Heart left ventricle (tissue), 16 donors: ENCODE measurements at regions not wholly inside any gene's neighbourhood (a gene's known extent, or its start where the extent isn't known, plus 50 kb on each side); places are given as distances from the start of the nearest gene placed in this dataset.
A peak's percentile ranks its signal among the peaks of the same experiment; 100 is the strongest.

Experiments
- ATAC-seq, 4 donors: fragments of 200-7000 bp; cut with Tn5 transposase; one replicate each; pipeline ENCODE4 v1.9.1; 2020 to 2022; ENCODE audit warnings: moderate library complexity in 4 of 4, mild to moderate bottlenecking in 3 of 4, moderate number of reproducible peaks in 1 of 4
- DNase-seq, 5 donors: peaks; one replicate each; pipeline ENCODE4 v3.0.0-alpha.2; 2020
- H3K27ac ChIP-seq, 12 donors: fragments of 200-600 bp; sonication (generic) in 4 of 12; one replicate each; pipeline versions ENCODE4 v1.5.0 to v1.8.0; 2016 to 2022; ENCODE audit warnings: mild to moderate bottlenecking in 2 of 12
- H3K27me3 ChIP-seq, 9 donors: fragments of 200-600 bp; sonication (generic) in 2 of 9; one replicate each; pipeline versions ENCODE4 v1.5.1 to v1.8.0; 2016 to 2022; ENCODE audit warnings: mild to moderate bottlenecking in 3 of 9
- H3K36me3 ChIP-seq, 9 donors: fragments of 200-600 bp; sonication (generic) in 2 of 9; one replicate each; pipeline versions ENCODE4 v1.5.0 to v1.8.0; 2018 to 2022; ENCODE audit warnings: mild to moderate bottlenecking in 2 of 9
- H3K4me1 ChIP-seq, 12 donors: fragments of 200-600 bp; sonication (generic) in 4 of 12; one replicate each; pipeline versions ENCODE4 v1.5.0 to v1.8.0; 2016 to 2022; ENCODE audit warnings: mild to moderate bottlenecking in 3 of 12
- H3K4me3 ChIP-seq, 12 donors: fragments of 200-600 bp; sonication (generic) in 4 of 12; one replicate each; pipeline versions ENCODE4 v1.5.0 to v1.8.0; 2017 to 2022; ENCODE audit warnings: mild to moderate bottlenecking in 9 of 12, moderate library complexity in 4 of 12
- H3K9me3 ChIP-seq, 12 donors: fragments of 200-600 bp; sonication (generic) in 4 of 12; one replicate each; pipeline versions ENCODE4 v1.5.0 to v1.8.0; 2016 to 2022; ENCODE audit warnings: mild to moderate bottlenecking in 1 of 12
- POLR2A ChIP-seq, 2 donors: fragments of 450-650 bp; IDR thresholded peaks; one replicate each; pipeline ENCODE4 v1.6.1; 2017; ENCODE audit warnings: antibody characterized with exemption in 2 of 2, mild to moderate bottlenecking in 2 of 2, moderate library complexity in 2 of 2
- WGBS, 4 donors: extraction: QIAGEN DNeasy Blood & Tissue Kit in 2 of 4; methylation state at CpG; one replicate each; pipeline versions ENCODE4 v1.1.5 to v1.1.7; 2013 to 2018; 5-methylcytosine and 5-hydroxymethylcytosine counted together
- intact Hi-C, 10 donors: fragments of 100-400 bp; cut with DNase I; formaldehyde crosslinking; loops; one replicate each; pipeline versions ENCODE4 v1.11.1 to v1.14.2; 2022
- TF ChIP-seq, protein P1 (sequence below), 12 donors: fragments of 200-600 bp; sonication (generic) in 4 of 12; IDR thresholded peaks; one replicate each; pipeline versions ENCODE4 v1.5.0 to v1.8.0; 2018 to 2022; ENCODE audit warnings: antibody characterized with exemption in 12 of 12, mild to moderate bottlenecking in 5 of 12
- donor health status: ischemic (EF 13 %, LVEDD 7.1; RV severe dilation, severe dysfunction).
- donor health status: healthy with polysubstance abuse.
- donor health status: DM: no; HTN: yes; CAD: no.
- donor health status: DM: no; HTN: no; CAD: no.
- donor health status: ischemic (EF 25% LVEDD 6.9; RV normal size, moderate dysfunction).
- donor health status: ischemic (EF 25% LVEDD 5.7; RV mildly dilated, moderate dysfunction).
- donor health status: healthy.
- donor health status: DM: yes; HTN: yes; CAD: no.
- donor health status: ischemic (EF 35%, LVEDD 5.7; RV mildly dilated, moderate dysfunction).
- donor health status: nonischemic (EF 11% LVEDD 7.7; RV severe dilation, severe dysfunction).
- donor health status: DM: yes; HTN: yes; CAD: no.
- donor health status: PGD.
- donor health status: ischemic (EF 29% LVEDD 5.4; RV normal size, mild dysfunction).
- donor health status: nonischemic (EF 23%, LVEDD 6.1; RV moderate dilation, normal function).

DNA sequence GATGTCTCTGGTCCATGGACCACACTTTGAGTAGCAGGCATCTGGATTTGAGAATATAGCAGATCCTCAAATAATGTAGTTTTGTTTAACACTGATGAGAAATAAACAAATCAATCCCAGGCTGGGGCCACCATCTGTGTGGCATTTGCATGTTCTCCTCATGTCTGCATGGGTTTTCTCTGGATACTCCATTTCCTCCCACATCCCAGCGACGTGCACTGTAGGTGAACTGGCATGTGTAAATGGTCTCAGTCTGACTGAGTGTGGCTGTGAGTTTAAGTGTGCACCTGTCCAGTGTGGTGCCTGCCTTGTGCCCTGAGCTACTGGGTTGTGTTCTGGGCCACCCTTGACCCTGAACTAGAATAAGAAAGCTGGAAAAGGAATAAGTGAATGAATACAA is 66.3 kb upstream of the NANOGP8 start:
- DNase-seq, result peak in 1 of 5 donors; percentile 20
- no peak overlapping the region for H3K27ac ChIP-seq
- no peak for TF ChIP-seq POLR2A (IDR thresholded peaks at IDR 0.05)
- TF ChIP-seq, protein P1, sequence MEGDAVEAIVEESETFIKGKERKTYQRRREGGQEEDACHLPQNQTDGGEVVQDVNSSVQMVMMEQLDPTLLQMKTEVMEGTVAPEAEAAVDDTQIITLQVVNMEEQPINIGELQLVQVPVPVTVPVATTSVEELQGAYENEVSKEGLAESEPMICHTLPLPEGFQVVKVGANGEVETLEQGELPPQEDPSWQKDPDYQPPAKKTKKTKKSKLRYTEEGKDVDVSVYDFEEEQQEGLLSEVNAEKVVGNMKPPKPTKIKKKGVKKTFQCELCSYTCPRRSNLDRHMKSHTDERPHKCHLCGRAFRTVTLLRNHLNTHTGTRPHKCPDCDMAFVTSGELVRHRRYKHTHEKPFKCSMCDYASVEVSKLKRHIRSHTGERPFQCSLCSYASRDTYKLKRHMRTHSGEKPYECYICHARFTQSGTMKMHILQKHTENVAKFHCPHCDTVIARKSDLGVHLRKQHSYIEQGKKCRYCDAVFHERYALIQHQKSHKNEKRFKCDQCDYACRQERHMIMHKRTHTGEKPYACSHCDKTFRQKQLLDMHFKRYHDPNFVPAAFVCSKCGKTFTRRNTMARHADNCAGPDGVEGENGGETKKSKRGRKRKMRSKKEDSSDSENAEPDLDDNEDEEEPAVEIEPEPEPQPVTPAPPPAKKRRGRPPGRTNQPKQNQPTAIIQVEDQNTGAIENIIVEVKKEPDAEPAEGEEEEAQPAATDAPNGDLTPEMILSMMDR (IDR thresholded peaks at IDR 0.05), result no peak
- ATAC-seq, result no peak
- no peaks in the 10 kb centered on the region for H3K27me3 ChIP-seq
- no peaks in the 10 kb centered on the region for H3K4me1 ChIP-seq
- H3K4me3 ChIP-seq, result no peak overlapping the region
- H3K9me3 ChIP-seq, result no peaks in the 10 kb centered on the region
- intact Hi-C loops, result no loop called here
- H3K36me3 ChIP-seq, result no peaks in the 10 kb centered on the region
- WGBS, 4 donors, result 85 to 97% (median 91%) methylated on average over 2 of the region's 2 CpGs

DNA sequence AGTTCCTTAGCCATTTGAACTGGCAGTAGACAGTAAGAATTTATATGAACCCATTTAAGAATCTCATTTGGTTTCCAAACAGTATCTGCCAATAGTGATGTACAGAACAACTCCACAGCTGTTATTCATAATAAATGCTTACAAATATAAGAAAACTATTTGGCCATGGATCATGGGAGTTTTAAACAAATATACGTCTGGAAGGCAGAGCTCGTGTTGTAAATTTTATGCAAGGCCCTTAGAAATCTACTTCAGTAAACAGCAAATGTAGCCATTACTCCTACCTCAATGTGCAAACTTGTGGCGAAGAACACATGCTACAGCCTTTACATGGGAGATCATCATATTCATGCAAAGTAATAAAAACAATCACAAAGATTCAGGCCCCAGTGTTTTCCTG is 65.3 kb upstream of the NANOGP8 start:
- H3K36me3 ChIP-seq, result no peaks in the 10 kb centered on the region
- WGBS, 4 donors, result 79 to 88% (median 84%) methylated on average over 3 of the region's 3 CpGs
- no peak overlapping the region for H3K27ac ChIP-seq
- DNase-seq (no peak), ATAC-seq (no peak)
- intact Hi-C loops, result no loop called here
- no peaks in the 10 kb centered on the region for H3K27me3 ChIP-seq
- no peak overlapping the region for H3K4me3 ChIP-seq
- TF ChIP-seq POLR2A (IDR thresholded peaks at IDR 0.05), result no peak
- TF ChIP-seq, protein P1 (IDR thresholded peaks at IDR 0.05), result no peak
- no peaks in the 10 kb centered on the region for H3K4me1 ChIP-seq
- H3K9me3 ChIP-seq, result no peaks in the 10 kb centered on the region

DNA sequence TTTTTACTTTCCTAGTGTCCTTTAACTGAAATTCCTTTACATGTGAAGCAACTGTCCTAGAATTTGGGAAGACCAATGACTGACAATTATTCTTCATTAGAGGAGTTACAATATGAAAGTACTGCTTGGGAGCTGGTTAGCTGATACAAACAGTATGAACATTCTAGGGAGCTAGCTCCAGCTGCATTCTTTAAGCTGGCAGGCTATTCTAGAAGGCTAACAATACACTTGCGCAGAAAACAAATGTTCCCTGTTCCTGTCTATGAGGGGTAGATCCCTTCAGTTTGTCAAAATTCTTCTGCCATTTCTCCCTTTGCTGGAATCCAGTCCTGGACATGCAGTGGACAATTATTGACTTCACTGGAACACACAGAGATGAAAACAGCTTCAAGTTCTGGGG is 60.2 kb upstream of the NANOGP8 start:
- ATAC-seq, result no peak
- Histone ChIP-seq H3K4me1 (peaks cover 0 to 5% (median 0%) of the 10 kb centered on the region in 12 donors), H3K36me3 (no peaks in the 10 kb centered on the region), H3K4me3 (no peak overlapping the region), H3K27ac (no peak overlapping the region), H3K9me3 (no peaks in the 10 kb centered on the region), H3K27me3 (no peaks in the 10 kb centered on the region)
- WGBS, 4 donors, result 83 to 88% (median 85%) methylated on average over 1 of the region's 1 CpG
- DNase-seq, result no peak
- intact Hi-C loops, result no loop called here
- no peak for TF ChIP-seq POLR2A (IDR thresholded peaks at IDR 0.05)
- TF ChIP-seq, protein P1 (IDR thresholded peaks at IDR 0.05), result no peak

DNA sequence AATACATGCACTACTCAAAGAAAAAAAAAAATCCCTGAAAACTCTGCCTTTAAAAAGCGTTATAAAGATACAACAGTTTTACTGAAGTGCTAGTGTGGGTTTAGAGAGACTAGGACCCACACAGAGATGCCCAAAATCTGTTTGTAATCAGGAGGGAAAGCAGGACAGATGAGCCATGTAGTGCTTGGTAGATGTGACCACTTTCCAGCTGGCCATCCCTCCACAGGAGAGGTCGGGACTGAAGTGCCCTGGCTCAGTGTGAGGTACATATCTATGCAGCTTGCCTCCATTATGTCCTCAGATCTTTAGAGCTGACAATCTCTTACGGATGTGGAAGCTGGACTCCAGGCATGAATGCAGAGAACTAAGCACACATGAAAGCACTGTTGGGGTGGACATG is 57.5 kb upstream of the NANOGP8 start:
- intact Hi-C loops, result no loop called here
- no peak overlapping the region for H3K27ac ChIP-seq
- peaks cover 0 to 4% (median 0%) of the 10 kb centered on the region in 12 donors for H3K9me3 ChIP-seq
- ATAC-seq (no peak), DNase-seq (no peak)
- TF ChIP-seq, protein P1 (IDR thresholded peaks at IDR 0.05), result no peak
- no peaks in the 10 kb centered on the region for H3K36me3 ChIP-seq
- 50 to 75% (median 67%) methylated on average over 3 of the region's 3 CpGs for WGBS, 4 donors
- H3K4me3 ChIP-seq, result no peak overlapping the region
- no peaks in the 10 kb centered on the region for H3K27me3 ChIP-seq
- peaks cover 0 to 5% (median 0%) of the 10 kb centered on the region in 12 donors for H3K4me1 ChIP-seq
